Activated CD8-positive, alpha-beta memory T cell treated with anti-CD3 and anti-CD28 coated beads, Interleukin-2, amount 10 ng/mL, durations not matched to agents 7 days and 5 days (primary cell): ENCODE measurements at regions not wholly inside any gene's neighbourhood (a gene's known extent, or its start where the extent isn't known, plus 50 kb on each side); places are given as distances from the start of the nearest gene placed in this dataset.

Experiments used
- ATAC-seq: fragments of 150-1000 bp; cut with Tn5 transposase; one replicate; pipeline ENCODE4 v1.10.0; 2021; ENCODE audit warnings: moderate library complexity
- CTCF ChIA-PET: fragments of 350-600 bp; sonication (Branson Sonifier 250); formaldehyde crosslinking; loops from one replicate; lab custom pipeline; 2021; ENCODE audit warnings: antibody characterized with exemption; lab: Charles Lee
- DNase-seq: peaks from one replicate; pipeline ENCODE4 v3.0.0-alpha.2; 2020
- H3K27ac Mint-ChIP-seq: one replicate; pipeline ENCODE4 v1.8.0; 2021; ENCODE audit warnings: mild to moderate bottlenecking, mixed read lengths
- H3K27me3 Mint-ChIP-seq: one replicate; pipeline ENCODE4 v1.8.0; 2021; ENCODE audit warnings: mixed read lengths
- H3K36me3 Mint-ChIP-seq: one replicate; pipeline ENCODE4 v1.8.0; 2021; ENCODE audit warnings: mild to moderate bottlenecking, mixed read lengths
- H3K4me1 Mint-ChIP-seq: one replicate; pipeline ENCODE4 v1.8.0; 2021; ENCODE audit warnings: mixed read lengths
- H3K4me3 Mint-ChIP-seq: one replicate; pipeline ENCODE4 v1.8.0; 2021; ENCODE audit warnings: mild to moderate bottlenecking, moderate library complexity, mixed read lengths
- H3K9me3 Mint-ChIP-seq: one replicate; pipeline ENCODE4 v1.8.0; 2022; ENCODE audit warnings: low read depth, mixed read lengths

DNA sequence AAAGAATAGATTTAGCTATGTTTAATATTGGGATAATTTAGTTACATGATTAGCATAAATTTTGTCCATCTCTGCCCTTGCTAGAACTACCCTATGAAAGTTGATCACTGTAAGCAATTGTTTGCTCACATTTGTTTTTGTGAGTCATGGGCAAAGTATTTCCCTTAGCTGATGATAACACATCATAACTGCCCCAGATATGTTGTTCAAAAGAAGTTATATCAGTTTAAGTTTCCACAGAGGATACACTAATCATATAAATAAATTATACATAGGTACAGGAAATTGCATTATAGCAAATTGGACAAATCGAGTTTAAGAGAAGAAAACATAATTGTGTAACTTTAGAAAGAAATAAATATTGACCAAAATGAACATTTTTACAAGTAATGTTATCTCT is 223.2 kb upstream of the PIK3C3 start:
- no peak overlapping the region for H3K27ac Mint-ChIP-seq
- H3K36me3 Mint-ChIP-seq = no peaks in the 10 kb centered on the region
- CTCF ChIA-PET = no interaction called here
- H3K4me1 Mint-ChIP-seq = no peaks in the 10 kb centered on the region
- DNase-seq = no peak
- no peaks in the 10 kb centered on the region for H3K27me3 Mint-ChIP-seq
- H3K4me3 Mint-ChIP-seq = no peak overlapping the region
- H3K9me3 Mint-ChIP-seq = no peaks in the 10 kb centered on the region
- ATAC-seq = no peak

GRCh38 chr18:41724195-41724594 is 230.8 kb upstream of the PIK3C3 start:
- H3K36me3 Mint-ChIP-seq = no peaks in the 10 kb centered on the region
- ATAC-seq = no peak
- CTCF ChIA-PET = no interaction called here
- H3K27me3 Mint-ChIP-seq = no peaks in the 10 kb centered on the region
- H3K4me3 Mint-ChIP-seq = no peak overlapping the region
- H3K9me3 Mint-ChIP-seq = peaks cover 3% of the 10 kb centered on the region
- no peak for DNase-seq
- H3K4me1 Mint-ChIP-seq = no peaks in the 10 kb centered on the region
- H3K27ac Mint-ChIP-seq = no peak overlapping the region

DNA sequence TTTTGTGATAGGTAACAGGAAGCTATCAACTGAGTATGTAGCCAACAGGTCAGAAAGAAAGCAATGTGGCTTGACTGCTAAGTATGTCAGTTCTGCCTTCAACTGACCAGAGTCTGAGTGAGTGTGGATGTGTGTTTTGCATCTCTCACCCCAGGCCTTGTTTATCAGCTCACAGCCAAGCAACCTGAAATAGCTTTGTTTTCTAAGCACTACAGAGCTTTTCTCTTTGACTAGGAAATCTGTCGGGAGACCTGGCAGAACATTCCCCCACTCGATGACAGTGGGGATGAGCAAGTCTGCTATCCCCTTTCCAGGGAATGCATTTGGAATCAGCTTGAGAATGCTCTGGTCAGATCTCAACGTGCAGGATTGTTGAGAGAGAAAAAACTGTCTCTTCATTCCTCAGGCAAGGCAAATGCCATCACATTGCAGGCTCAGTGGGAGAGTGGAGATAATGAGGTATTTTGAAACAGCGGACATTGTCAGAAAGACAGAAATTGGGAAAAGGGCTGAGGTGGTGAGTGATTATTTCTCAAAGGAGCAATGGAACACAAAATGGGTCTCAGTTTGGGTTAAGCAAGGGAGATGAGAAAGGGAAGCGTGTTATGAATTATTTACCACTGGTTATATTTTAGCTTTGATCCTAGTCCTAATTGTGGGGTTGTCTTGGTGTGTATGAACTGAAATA is 233.8 kb upstream of the PIK3C3 start:
- Mint-ChIP-seq H3K27ac (no peak overlapping the region), H3K27me3 (no peaks in the 10 kb centered on the region), H3K4me3 (no peak overlapping the region), H3K9me3 (peaks cover 3% of the 10 kb centered on the region), H3K36me3 (no peaks in the 10 kb centered on the region), H3K4me1 (no peaks in the 10 kb centered on the region)
- ATAC-seq (no peak), DNase-seq (no peak)
- CTCF ChIA-PET = no interaction called here

DNA sequence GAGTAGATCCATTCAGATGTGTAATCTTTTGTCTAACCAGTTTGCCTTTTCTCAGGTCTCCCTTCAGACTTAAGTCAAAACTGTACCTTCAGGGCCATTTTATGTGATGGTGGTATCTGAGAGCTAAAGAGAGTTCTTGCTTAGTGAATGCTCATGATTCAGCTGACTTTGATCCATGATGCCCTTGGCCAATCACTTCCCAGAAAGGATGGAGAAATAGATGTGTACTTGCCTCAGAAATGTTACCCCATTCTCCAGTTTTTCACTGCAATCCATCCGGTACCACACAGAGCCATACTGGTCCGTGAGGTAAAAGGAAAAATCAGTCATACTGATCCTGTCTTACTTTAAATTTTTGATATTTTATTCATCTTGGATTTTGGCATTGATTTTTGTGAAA is 234.8 kb upstream of the PIK3C3 start:
- Mint-ChIP-seq H3K27me3 (no peaks in the 10 kb centered on the region), H3K36me3 (no peaks in the 10 kb centered on the region), H3K27ac (no peak overlapping the region), H3K9me3 (peaks cover 3% of the 10 kb centered on the region), H3K4me3 (no peak overlapping the region), H3K4me1 (no peaks in the 10 kb centered on the region)
- DNase-seq (no peak), ATAC-seq (no peak)
- CTCF ChIA-PET = no interaction called here

- Mint-ChIP-seq H3K9me3 (peaks cover 3% of the 10 kb centered on the region), H3K27ac (no peak overlapping the region), H3K27me3 (no peaks in the 10 kb centered on the region), H3K4me3 (no peak overlapping the region), H3K4me1 (no peaks in the 10 kb centered on the region), H3K36me3 (no peaks in the 10 kb centered on the region)
- no peak for DNase-seq
- CTCF ChIA-PET = no interaction called here
- ATAC-seq = no peak
Measured at GRCh38 chr18:41719808-41720207, 235.2 kb upstream of the PIK3C3 start.

- ATAC-seq = no peak
- no peaks in the 10 kb centered on the region for H3K36me3 Mint-ChIP-seq
- no peaks in the 10 kb centered on the region for H3K4me1 Mint-ChIP-seq
- H3K27me3 Mint-ChIP-seq = no peaks in the 10 kb centered on the region
- DNase-seq = no peak
- H3K9me3 Mint-ChIP-seq = no peaks in the 10 kb centered on the region
- no peak overlapping the region for H3K4me3 Mint-ChIP-seq
- no peak overlapping the region for H3K27ac Mint-ChIP-seq
- CTCF ChIA-PET = no interaction called here
Measured at GRCh38 chr18:41714872-41715271, 240.2 kb upstream of the PIK3C3 start.

DNA sequence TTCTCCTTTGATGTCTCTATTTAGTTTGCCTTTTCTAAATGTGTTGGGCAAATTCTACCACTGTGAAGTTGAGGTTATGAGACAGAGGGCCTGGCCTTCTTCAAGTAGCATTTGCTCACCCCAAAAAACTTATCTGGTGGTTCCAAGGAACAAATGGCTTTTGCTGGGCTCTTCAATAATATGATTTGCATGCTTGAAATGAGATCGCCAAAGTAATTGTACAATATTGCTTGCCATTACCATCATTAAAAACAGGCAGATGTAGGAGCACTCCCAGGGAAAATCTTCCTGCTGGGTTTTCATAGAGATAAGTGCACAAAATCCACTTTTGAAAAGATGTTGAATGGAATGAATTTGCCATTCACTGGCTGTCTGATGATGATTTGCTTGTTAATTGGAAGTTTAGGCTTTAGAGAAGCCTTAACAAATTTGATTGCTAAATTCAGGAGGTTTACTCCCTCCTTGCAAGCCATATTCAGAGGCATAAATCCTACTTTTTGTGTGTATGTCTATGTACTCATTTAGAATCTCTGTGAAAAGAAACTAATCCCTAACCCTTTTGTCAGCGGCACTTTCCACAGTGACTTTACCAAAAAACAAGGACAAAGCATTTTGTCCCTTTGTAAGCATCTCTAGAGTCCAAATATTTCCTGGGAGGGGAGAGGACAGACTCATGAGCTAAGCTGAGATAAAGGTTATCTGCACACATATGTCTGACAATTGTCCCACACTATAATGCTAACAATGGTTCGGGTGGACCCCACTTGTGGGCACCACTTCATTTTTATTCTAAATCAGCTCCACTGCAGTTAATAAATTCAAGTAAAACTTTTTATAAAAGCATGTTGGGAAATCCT is 240.8 kb upstream of the PIK3C3 start:
- DNase-seq (no peak), ATAC-seq (no peak)
- H3K9me3 Mint-ChIP-seq = no peaks in the 10 kb centered on the region
- no peaks in the 10 kb centered on the region for H3K27me3 Mint-ChIP-seq
- no peaks in the 10 kb centered on the region for H3K4me1 Mint-ChIP-seq
- H3K4me3 Mint-ChIP-seq = no peak overlapping the region
- H3K36me3 Mint-ChIP-seq = no peaks in the 10 kb centered on the region
- CTCF ChIA-PET = no interaction called here
- H3K27ac Mint-ChIP-seq = no peak overlapping the region

GRCh38 chr18:41706301-41706700 is 248.7 kb upstream of the PIK3C3 start:
- CTCF ChIA-PET = no interaction called here
- DNase-seq (no peak), ATAC-seq (no peak)
- H3K27ac Mint-ChIP-seq = no peak overlapping the region
- no peaks in the 10 kb centered on the region for H3K9me3 Mint-ChIP-seq
- H3K4me1 Mint-ChIP-seq = no peaks in the 10 kb centered on the region
- H3K36me3 Mint-ChIP-seq = no peaks in the 10 kb centered on the region
- H3K4me3 Mint-ChIP-seq = no peak overlapping the region
- no peaks in the 10 kb centered on the region for H3K27me3 Mint-ChIP-seq

GRCh38 chr18:41703744-41704530 is 251.1 kb upstream of the PIK3C3 start:
- no peaks in the 10 kb centered on the region for H3K36me3 Mint-ChIP-seq
- no peak for DNase-seq
- no peak overlapping the region for H3K27ac Mint-ChIP-seq
- H3K27me3 Mint-ChIP-seq = no peaks in the 10 kb centered on the region
- CTCF ChIA-PET = no interaction called here
- no peaks in the 10 kb centered on the region for H3K4me1 Mint-ChIP-seq
- H3K4me3 Mint-ChIP-seq = no peak overlapping the region
- no peak for ATAC-seq
- H3K9me3 Mint-ChIP-seq = no peaks in the 10 kb centered on the region

GRCh38 chr18:41700416-41700815 is 254.6 kb upstream of the PIK3C3 start:
- no peak for ATAC-seq
- no peak overlapping the region for H3K27ac Mint-ChIP-seq
- DNase-seq = no peak
- H3K36me3 Mint-ChIP-seq = no peaks in the 10 kb centered on the region
- no peaks in the 10 kb centered on the region for H3K4me1 Mint-ChIP-seq
- H3K9me3 Mint-ChIP-seq = no peaks in the 10 kb centered on the region
- no peak overlapping the region for H3K4me3 Mint-ChIP-seq
- H3K27me3 Mint-ChIP-seq = no peaks in the 10 kb centered on the region
- CTCF ChIA-PET = no interaction called here

GRCh38 chr18:41695441-41695840 is 259.6 kb upstream of the PIK3C3 start:
- no peaks in the 10 kb centered on the region for H3K4me1 Mint-ChIP-seq
- no peaks in the 10 kb centered on the region for H3K36me3 Mint-ChIP-seq
- H3K4me3 Mint-ChIP-seq = no peak overlapping the region
- no peak for DNase-seq
- ATAC-seq = no peak
- no peaks in the 10 kb centered on the region for H3K27me3 Mint-ChIP-seq
- H3K9me3 Mint-ChIP-seq = no peaks in the 10 kb centered on the region
- CTCF ChIA-PET = no interaction called here
- no peak overlapping the region for H3K27ac Mint-ChIP-seq

GRCh38 chr18:41693008-41693407 is 262.0 kb upstream of the PIK3C3 start:
- Mint-ChIP-seq H3K27ac (no peak overlapping the region), H3K4me1 (no peaks in the 10 kb centered on the region), H3K36me3 (no peaks in the 10 kb centered on the region), H3K27me3 (no peaks in the 10 kb centered on the region), H3K9me3 (no peaks in the 10 kb centered on the region), H3K4me3 (no peak overlapping the region)
- CTCF ChIA-PET = no interaction called here
- ATAC-seq (no peak), DNase-seq (no peak)

DNA sequence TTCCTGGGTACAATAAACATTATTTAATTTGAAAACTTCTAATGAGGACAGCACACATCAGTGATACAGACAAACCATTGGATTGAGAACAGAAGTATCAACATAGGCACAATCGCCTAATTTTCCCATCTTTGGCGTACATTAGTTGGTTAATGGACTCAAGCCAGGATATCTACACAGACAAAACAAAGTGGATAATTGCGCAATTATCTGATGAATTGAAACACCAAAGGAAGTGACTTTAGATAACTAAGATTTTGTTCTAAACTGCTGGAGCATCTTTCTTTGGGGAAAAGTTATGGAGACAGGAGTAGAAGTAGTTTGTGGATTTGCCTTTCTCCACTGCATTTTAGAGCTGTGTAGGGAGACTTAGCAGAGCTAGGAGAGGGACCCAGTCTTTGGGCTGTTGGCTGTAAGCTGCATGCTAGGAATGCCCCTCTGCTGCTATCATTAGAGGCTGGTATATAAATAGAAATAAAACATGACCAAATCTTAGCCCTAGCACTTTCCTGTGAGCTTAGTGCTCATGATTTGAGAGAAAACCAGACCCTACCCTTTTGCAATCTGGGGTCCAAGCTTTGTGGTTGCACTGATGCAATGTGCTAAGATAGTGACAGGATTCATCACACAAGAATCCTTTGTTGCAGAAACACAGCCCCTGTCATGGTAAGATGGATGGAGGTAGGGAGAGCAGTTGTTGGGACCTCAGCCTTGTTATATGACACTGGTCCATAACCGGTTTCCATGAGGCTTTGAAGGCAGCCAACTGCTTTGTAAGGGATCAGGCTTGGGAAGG is 264.5 kb upstream of the PIK3C3 start:
- DNase-seq (no peak), ATAC-seq (no peak)
- CTCF ChIA-PET = no interaction called here
- Mint-ChIP-seq H3K27ac (no peak overlapping the region), H3K4me1 (no peaks in the 10 kb centered on the region), H3K4me3 (no peak overlapping the region), H3K27me3 (no peaks in the 10 kb centered on the region), H3K9me3 (no peaks in the 10 kb centered on the region), H3K36me3 (no peaks in the 10 kb centered on the region)
